CD4-positive, alpha-beta T cell treated with Interleukin-15 for 1 hour (primary cell): ENCODE measurements at regions not wholly inside any gene's neighbourhood (a gene's known extent, or its start where the extent isn't known, plus 50 kb on each side); places are given as distances from the start of the nearest gene placed in this dataset.

ENCODE experiments used
- DNase-seq: peaks from one replicate; pipeline ENCODE4 v3.0.0-alpha.2; 2020

DNA sequence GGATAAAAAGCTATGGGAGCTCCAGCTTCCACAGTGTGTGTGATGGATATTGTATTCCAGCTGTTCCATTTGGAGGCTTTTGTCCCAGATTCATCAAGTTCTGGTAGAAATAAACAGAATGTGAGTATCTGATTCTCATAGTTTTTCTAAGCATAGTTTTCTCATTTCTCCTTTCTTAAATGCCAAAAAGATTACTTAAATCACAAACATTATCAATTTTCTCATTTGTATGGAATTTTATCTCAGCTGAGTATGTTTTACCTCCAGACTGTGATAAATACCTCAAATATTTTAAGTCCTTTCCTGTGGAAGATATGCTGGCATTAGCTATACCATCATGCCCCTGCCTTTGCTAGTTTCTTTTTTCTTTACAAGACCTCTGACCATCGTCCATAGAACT is 767.3 kb downstream of the TFAP2A start:
- DNase-seq = no peak

DNA sequence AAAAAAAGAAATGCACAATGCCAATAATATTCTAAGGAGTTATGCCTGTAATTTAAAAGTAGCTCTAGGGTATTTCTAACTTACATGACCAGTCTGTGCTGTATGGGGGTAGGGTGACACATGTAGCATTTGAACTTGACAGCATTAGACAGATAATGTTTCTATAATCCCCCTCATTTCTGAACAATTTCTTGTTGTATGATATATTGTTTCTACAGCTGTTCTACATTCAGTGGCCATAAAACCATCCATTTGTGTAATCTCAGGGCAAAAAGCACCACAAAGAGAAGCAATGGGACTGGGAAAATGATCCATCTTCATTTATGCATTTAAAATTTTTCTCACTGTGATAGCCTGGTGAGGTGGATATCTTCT is 767.8 kb downstream of the TFAP2A start:
- DNase-seq = no peak

DNA sequence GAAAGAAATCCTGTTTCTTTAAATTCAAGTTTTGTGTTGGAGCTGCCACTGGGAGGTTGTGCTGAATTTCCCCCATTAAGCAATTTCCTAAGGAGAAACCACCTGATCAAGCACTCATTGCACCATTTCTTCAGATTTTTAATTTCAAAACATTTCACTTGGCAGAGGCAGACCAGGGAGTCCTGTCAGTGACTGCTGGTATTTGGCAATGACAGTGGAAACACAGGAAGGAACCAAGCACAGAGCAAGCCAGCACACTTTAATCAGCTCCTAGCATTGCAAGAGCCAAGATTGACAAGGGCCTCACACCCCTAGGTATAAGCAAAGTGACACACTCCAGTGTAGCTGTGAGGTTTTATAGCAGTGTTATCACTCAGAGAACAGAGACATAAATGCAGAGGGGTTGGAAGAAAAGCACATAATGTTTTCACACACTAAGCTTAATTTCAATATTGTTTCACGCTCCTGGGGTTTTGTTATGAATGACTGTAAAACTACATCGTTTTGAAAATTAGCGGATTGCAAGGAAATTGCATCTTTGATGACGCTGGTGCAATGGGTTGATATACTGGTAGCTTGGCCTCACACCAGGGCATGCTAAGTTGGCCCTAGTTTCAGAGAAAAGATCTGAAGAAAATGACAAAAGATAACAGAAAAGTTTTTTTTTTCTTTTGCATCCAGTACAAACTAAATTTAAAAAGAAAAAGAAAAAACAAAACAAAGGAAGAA is 768.4 kb downstream of the TFAP2A start:
- no peak for DNase-seq

DNA sequence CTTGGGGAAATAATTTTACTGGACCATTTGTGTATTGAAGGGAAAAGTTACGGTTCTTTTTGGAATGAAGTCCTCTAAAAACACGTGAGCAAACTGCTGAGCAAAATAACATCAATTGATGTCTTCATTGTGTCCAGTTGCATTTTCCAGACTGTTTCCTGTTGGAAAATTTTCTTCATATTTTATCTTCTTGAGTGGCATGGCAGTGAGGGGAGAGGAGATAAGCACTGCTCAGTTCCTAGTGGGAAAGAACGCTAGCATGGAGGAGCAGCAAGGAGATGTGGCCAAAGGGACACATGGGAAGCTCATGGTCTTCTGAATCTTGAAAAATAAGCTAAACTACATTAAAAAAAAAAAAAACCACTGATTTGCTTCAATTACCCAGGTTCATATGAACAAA is 776.0 kb downstream of the TFAP2A start:
- DNase-seq = no peak

- DNase-seq = no peak
Measured at GRCh38 chr6:9634776-9635175, 780.1 kb downstream of the TFAP2A start.

DNA sequence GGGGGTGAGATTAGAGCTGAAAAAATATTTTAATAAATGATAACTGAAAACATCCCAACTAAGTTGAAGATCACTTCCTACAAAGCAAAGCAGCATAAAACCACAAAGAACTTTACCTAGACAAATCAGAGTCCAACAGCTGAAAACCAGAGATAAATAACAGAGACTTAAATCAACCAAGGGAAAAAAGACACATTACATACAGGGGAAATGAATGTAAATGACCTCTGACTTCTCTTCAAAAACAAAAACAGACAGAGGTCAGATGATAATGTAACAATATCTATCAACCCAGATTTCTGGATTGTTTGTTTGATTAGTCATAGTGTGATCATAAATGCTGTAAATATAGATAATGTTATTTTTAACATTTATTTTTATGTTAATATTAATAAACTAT is 782.8 kb downstream of the TFAP2A start:
- no peak for DNase-seq

- no peak for DNase-seq
Measured at GRCh38 chr6:9628819-9629218, 786.1 kb downstream of the TFAP2A start.

DNA sequence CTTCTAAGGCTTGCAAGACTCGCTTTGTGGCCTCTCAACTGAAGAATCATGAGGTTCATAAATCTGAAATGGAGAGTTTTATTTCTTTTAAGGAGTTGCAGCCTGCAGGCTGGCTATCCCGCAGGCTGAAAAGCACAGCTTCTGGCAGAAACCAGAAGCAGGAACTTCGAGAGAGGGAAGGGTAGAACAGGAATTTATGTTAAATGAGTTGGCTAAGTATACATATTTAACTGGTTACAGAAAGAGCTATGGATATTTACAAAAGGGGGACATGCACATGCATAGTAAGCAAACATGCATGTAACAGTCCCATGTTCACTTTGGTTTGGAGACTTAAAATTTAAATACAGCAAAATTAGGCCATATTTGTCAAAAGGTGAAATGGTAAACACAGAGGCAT is 787.0 kb downstream of the TFAP2A start:
- no peak for DNase-seq

- no peak for DNase-seq
Measured at GRCh38 chr6:9623985-9624384, 790.9 kb downstream of the TFAP2A start.

DNA sequence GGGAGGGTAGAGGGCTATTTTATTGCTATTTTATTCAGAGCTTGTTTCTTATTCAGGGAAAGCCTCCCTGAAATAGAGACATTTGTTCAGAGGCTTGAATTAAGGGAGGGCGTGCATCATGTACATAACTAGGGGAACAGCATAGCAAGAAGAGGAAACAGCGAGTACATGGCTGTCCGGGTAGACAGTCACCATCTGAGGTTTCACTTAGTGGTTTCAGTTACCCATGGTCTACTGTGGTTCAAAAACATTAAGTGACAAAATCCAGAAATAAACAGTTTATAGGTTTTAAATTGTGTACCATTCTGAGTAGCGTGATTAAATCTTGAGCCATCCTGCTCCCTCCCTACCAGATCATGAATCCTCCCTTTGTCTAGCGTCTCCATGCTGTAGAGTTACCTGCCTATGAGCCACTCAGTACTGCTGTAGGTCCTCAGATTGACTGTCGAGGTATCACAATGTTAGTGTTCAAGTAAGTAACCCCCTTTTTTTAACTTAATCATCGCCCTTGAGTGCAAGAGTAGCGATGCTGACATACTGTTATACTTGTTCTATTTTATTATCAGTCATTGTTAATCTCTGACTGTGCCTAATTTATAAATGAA is 791.5 kb downstream of the TFAP2A start:
- no peak for DNase-seq

DNA sequence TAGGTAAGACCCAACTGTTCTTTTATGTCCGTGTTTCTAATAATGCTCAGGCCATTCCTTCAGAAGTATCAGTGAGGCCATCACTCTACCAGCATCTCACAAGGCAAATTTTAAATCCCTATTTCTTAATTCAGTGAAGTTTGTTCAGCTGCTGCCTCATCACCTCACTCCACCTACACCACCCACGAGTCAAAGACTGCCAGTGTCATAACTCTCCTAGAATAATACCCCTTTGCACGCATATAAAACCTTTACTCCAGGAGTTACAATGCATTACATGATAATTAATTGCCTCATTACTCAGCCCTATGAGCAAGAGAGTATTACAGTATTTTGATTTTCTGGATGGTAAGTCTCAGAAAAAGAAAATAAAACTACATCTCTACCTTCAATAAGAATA is 793.6 kb downstream of the TFAP2A start:
- no peak for DNase-seq

DNA sequence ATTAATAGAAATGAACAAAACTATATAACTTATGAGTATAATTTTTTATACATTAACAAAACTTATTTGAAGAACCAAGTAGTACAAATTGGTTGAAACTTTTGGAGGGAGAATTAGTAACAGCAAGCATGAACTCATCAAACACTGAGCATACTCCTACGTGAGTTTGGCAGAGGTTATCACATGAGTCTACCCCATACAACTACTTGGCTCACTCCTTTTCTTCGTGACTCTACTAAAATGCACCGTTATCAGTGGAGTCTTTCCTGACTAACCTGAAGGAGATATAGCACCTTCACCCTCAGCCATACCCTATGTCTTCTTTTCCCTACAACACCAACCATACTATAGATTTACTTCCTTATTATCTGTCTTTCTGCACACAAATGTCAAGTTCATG is 794.2 kb downstream of the TFAP2A start:
- DNase-seq = no peak

DNA sequence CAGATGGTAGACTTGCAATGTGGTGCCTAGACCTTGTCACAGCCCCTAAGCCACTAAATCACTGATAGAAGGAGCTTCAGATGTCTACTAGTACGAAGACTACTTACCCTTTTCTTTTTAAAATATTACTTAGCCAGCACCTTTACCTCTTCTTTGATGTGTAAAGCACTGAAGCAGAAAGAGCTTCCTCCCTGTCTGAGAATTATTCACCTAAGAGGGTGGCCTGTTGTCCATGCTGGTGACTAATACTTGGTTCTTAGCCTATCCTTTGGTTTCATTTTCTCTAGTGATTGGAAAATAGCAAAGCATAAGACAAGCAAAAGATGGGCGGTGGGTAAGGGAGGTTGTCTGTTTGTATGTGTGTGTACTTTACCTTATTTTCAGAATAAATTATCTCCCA is 794.6 kb downstream of the TFAP2A start:
- DNase-seq = no peak

DNA sequence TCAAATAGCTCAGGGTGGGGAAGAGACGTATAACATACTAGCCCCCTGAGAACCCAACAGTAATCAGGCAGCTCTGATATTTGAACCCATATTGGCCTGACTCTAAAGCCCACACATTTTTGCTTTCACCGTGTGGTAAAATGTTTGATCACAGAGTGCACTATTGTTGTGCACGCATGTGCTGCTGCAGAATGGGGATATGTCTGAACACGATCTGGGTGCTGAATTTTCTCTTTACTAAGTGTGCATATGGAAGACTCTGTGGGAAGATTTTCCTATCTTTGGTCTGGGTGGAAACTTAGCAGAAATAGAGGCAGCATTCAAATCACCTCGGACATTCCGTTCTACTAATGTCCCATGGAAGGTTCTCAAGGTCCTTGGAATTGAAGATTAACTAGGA is 800.1 kb downstream of the TFAP2A start:
- DNase-seq = no peak

DNA sequence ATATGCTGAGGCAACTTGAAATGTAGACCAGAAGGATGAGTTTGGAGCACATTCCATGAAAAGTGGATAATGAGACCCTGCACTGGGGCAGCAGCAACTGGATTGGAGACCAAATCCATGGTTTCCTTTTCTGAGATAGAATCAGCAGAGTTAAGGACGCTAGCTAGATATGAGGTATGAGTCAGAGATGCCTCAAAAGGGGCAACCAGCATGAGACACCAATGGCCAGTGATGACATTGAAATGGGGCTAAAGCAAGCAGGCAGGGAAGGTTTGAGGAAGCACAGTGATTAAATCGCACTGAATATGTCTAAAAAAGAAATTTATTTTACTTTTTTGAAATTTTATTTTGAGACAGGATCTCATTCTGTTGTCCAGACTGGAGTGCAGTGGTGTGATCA is 802.4 kb downstream of the TFAP2A start:
- no peak for DNase-seq

DNA sequence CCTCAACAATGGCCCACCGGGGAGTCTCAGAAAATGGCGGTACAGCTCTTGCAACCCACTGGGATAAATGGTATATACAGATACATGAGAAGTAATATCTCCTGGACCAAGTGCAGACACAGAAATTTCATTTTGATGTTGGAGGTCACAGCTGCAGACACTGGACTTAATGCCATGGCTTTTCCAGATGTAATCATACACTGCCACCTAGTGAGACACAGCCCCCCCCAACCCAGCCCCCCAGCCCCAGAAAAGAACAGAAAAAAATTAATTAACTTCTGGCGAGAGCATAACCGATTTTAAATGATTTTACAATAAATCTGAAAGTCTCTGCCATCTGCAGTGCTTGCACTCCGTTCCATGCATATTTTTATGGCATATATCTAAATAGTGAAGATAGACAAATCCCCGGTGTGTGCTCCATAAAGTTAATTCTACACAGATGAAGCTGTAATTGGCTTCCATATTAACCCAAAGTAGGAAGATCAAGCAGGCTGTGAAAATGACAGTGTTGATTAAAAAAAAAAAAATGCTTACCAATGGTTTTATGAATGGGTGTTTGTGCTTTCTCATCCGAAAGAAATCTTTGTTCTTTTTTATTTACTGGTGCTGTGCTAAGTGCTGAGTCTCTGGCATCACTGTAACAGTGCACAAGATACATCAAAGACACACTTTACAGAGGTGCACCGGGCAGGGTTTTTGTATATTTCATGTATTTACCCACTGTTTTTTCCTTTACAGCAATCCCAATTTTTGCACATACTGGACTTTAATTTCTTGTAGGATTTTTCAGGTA is 804.1 kb downstream of the TFAP2A start:
- DNase-seq = no peak

GRCh38 chr6:9606435-9607134 is 808.3 kb downstream of the TFAP2A start:
- no peak for DNase-seq

GRCh38 chr6:9594746-9595145 is 820.1 kb downstream of the TFAP2A start:
- DNase-seq = no peak

DNA sequence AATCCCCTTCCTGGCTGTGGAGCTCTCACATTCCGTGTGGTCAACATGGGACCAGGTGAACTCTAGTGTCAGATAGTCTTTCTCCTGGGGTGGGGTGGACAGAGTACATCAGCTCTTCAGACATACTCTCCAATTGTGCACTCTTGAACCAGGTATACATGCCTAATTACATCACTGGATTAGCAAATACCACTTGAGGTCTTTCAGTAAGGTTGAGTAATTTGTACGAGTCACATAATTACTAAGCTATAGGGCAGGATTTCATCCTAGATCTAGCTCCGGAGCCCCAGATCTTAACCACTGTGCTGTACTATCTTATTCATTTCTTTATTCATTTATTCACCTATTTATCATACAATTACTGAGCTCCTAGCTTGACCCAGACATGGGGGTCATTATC is 821.3 kb downstream of the TFAP2A start:
- DNase-seq = no peak

GRCh38 chr6:9583753-9584352 is 831.0 kb downstream of the TFAP2A start:
- DNase-seq = no peak

- DNase-seq = no peak
Measured at GRCh38 chr6:9581155-9581554, 833.7 kb downstream of the TFAP2A start.

GRCh38 chr6:9576521-9576920 is 838.4 kb downstream of the TFAP2A start:
- DNase-seq = no peak

GRCh38 chr6:9566096-9566495 is 848.8 kb downstream of the TFAP2A start:
- no peak for DNase-seq
